HG03280 (cell line): ENCODE measurements at regions not wholly inside any gene's neighbourhood (a gene's known extent, or its start where the extent isn't known, plus 50 kb on each side); places are given as distances from the start of the nearest gene placed in this dataset.

Source experiments
- ATAC-seq: cut with Tn5 transposase; IDR thresholded peaks from one replicate; pipeline ENCODE4 v1.9.1; 2021; ENCODE audit warnings: mild to moderate bottlenecking, moderate library complexity; ENCODE audit not compliant: unreplicated experiment

DNA sequence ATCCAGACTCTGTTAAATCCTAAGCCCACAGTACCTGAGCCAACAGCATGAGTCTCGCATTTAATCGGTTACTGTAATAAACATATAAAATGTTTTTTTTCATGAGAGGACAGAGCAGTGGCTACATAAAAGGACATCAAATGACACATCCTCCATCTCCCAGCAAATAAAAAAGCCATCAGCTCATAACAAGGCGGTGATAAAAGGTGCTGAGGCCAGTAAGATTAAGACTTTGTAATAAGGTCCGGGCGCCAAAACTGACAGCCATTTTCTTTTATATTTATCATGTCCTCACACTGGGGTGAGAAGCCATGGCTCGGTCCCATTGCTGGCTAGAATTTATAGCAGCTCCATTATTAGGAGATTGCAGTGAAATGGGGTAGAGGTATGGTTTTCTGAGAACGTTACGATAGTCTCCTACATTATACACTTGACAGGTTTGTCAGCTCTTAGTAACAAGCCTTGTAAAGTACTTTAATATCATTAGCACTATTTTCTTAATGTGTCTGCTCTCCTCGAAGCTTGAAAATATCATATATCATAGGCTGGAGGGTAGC is 977.8 kb upstream of the NR2F2 start:
- no peak for ATAC-seq

DNA sequence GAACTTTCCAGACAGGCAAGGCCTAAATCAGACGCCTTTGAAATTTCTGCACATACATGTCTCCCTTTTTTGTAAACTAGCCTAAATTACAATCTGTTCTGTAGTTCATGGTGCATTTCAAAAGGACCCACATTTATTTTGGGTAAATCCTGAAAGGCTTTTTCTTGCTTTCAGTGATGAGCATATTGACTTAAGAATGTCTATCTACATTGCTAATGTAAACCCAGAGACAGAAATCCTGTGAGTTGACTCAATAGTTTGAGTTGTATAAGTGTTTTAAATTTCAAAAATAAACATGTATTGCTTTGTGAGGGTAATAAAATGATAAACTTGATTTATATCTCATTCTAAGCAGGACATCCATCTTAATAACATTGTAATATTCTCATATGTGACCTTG is 977.0 kb upstream of the NR2F2 start:
- ATAC-seq = no peak

DNA sequence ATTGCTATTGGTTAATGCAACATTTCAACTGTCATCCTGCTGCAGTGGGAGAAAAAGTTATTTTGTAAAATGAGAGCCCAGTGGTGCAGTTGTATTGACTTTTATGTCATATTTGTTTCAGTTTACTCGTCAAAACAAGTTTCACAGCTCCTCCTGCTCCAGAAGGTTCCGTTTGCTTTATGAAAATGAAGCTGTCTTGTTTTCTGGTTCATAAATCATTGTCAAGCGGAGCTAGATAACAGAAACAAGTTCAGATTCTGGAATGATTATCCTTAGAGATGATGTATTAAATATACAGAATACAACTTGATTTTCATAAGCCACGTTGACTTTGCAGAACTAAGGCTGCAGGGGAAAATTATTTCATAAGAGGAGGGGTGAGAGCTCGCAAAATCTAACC is 970.5 kb upstream of the NR2F2 start:
- no peak for ATAC-seq

DNA sequence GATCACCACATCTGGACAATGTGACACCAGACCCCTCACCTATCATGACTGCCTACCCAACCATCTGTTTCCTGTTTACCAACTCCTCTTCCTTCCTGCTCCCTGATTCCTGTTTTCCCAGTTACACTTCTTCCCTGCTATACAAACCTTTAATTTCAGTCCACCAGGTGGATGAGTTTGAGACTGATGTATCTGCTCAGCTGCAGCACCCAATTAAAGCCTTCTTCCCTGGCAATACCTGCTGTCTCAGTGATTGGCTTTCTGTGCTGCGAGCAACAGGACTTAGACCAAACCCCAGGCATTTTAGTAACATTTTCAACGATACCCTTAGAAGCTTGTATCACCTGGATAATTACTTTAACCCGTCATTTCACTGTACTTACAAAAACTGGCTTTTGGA is 968.2 kb upstream of the NR2F2 start:
- ATAC-seq = no peak

DNA sequence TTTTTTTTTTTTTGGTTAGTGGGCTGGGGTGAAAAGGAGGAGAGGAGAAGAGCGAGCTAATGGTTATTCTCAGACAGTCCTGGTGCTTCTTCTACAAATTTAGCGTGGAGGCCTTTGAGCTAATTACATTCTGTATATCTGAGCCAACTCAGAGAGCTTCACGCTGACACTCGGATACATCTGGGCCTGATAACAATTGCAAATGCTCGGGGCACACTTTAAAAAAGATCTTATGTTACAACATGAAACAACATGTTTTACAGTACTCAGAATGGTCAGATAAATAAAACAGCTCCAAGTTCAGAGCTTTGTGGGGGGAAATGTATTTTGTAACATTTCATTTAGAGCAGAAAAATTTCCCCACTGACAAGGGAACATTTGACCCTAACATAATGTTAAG is 966.9 kb upstream of the NR2F2 start:
- ATAC-seq = no peak

DNA sequence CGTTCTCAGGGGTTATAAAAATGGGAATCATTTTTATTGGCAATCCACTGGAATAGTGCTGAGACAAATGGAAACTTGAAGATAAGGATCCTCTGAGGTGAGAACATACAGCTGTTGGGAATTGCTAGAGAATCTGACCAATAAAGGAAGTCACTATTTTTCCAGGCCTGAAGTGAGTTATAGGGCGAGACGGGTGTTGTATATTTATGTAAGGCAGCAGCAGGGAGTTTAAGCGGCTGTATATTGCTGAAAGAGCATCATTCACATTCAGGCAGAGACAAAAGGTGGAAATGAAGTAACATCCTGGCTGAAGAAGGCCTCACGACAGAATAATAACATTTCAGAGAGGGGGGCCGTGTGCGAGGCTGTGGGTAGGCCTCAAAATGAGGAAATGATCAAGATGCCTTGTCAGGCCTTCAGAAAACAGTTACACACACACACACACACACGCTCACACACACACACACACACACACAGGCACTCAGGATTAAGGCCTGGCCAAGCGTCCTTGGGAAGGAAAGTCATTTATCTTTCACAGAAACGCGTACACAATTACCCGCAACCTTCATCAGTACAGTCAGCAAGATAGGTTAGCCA is 964.9 kb upstream of the NR2F2 start:
- ATAC-seq = no peak

DNA sequence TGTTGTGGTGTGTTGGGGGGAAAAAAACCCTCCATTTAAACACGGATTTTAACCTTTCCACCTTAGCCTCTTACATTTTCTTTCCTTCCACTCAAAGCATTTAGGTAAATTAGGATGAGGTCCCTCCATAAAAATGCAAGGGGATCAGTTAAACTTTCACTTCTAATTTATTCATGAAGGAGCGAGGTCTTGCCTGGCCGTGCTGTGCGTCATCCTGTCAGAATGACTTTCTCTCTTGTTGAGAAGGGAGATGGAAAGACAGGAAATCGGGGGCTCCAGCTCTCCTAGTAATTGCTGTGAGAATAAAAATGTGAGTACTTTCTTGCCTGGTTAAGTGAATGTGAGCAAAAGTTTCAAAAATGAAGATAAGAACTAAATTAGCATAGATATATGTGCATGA is 962.3 kb upstream of the NR2F2 start:
- no peak for ATAC-seq

DNA sequence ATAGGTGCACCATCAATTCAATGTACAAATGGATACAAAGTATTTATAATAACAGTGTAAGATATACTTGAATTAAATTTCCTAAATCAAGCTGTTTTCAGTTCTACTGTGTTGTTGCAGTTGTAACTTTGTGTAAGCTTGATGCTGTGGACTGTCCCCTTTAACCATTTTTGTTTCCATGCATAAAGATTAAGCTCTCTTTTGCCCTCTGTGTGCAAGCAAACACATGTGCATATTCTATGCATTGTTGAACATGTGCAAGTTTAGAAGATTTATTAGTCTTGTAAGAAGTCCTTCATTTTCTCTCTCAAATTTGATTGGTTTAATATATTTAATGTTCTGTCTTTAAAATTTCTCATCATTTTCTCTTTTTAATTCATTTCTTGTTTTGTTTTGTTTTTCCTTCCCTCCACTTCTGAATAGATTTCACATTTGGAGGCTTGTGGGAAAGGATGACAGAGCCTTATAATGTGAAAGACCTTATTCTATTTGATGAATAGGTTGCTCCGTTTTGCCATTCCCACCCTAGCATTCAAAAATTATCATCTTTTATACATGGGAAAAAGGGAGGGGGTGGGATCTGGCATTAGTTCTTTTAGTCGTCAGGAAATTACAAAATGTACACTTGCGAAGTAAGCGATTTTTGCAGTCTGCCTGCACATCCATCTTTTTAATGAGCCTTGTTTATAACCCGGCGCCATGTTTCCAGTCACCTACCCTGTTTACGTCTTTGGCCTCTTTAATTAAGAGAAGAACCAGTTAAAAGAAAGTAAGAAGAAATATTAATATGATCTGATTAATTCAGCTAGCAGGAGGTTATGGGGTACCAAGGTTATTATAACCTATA is 961.5 kb upstream of the NR2F2 start:
- ATAC-seq = no peak

DNA sequence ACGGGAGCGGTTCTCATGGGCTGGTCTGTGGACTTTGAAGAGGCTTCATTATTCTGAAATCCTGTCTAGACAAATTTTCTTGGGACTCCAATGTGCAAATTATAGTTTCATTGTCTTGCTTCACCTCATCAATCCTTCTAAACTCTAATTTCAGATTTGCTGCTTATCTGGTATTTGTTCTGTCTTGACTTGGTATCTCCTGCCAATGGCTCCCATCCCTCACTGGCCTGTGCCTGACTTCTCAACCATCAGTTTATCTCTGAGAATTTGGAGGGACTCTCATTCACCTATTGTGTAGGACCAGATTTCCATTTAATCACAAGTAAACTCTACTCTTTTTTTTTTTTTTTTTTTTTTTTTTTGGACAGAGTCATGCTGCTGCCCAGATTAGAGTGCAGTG is 960.2 kb upstream of the NR2F2 start:
- no peak for ATAC-seq

DNA sequence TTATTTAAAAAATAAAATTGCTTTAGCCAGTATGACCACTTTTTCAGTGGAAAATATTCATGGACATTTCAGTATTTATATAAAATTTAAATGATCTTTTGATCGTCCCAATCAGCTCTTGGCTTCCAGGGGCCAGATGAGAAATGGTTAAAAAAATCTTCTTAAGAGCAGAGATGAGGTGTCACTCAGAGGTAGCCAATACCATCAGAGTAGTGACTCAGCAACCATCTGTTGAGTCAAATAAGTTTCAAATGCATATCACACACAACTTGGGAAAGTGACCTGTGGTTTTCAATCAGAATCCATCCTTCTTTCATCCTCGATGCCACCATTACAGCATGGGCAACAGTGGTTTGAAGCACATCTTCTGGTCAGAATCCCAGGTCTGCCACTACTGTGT is 958.8 kb upstream of the NR2F2 start:
- ATAC-seq = no peak

DNA sequence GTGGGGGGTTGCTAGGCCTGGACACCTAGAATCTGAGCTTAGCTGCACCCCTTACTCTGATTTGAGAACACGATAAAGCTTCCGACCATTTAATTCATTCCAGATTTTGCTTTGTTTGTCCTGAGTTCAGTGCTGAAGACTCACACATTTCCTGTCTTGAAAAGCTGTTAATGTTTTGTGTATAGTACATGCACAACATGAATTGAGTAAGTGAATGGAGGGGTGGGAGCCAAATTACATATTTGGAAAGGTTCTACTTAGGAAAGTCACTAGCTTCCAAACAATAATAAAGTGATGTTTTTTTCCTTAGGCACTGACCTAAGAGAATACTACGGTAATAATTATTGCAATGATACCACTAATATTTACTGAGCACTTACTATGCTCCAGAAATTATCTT is 955.2 kb upstream of the NR2F2 start:
- no peak for ATAC-seq

DNA sequence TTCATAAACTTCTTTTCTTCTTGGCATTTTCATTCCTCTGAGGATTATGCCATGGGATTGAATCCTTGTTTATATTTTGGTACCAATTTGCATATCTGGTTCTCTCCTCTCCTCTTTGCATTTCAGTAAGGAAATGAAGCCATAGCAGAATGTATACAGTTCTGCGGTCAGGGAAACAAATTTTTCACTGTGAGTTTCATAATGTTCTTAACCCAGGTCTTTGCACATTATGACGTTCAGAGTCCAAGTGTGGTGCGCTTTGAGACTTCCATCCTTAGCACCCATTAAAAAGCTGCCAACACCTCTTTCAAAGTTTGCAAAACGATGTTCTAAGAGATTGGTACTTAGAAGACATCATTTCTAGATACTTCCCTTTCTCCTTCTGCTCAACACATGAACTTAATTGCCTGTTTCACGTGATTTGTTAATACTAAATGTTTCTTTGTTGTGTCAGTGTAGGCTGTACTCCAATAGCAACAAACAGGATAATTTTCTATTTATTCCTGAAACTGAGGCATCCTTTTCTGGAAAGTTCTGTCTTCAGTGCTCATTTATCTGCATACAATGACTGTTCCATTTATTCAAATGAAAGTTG is 953.1 kb upstream of the NR2F2 start:
- no peak for ATAC-seq

DNA sequence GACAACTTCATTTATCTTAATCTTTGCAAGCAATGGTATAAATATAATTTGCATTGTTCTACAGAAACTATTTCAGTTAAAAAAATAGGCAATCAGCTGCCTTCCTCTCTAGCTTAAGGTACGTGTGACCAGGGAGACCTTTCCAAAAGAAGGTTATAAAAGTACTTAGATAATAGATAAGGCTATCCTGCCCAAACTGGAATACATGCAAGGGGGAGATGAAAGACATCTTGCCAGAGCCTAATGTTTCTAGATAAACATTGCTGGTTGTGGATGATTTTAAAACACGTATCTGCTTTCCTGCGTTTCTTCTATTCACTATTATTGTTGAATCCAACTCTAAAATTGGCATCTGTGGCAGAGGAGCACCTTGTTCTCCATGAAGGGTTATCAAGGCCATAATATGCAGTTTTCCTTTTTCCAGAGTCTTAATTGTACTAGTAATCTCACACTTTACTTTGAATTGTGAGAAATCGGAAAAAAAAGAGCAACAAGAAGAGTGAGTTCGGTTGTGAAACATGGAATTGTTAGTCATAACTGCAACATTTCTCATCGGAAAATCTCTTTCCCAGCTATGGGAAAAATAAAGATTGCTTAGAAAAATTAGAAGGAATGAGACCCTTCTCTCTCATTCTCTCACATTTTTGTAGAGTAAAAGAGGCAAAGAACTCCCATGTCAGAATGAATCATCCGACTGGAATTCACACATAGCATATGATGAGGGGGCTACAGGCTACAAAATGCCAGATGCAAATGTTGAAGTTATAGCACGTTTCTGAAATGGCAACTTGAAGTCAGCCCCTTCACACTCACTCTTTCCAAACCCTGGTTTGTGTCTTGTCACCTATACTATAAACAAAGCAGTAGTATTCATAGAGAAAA is 936.1 kb upstream of the NR2F2 start:
- ATAC-seq = no peak

DNA sequence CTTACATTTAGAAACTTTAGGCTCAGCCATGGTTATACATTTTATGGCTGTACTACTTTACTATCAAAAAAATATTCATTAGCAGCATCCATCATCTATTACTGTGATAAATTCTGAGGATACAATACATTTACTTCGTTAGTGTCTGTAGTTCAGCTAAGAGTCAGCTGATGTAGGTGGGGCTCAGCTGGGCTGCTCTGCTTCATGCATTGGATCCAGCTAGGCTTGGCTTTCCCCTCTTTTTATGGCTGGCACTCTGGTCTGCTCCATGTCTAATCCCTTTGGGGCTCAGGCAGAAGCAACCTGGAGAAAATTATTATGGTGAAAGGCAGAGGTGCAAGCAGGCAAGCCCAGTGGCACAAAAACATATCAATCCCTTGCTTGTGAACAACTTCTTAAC is 930.1 kb upstream of the NR2F2 start:
- ATAC-seq = no peak

DNA sequence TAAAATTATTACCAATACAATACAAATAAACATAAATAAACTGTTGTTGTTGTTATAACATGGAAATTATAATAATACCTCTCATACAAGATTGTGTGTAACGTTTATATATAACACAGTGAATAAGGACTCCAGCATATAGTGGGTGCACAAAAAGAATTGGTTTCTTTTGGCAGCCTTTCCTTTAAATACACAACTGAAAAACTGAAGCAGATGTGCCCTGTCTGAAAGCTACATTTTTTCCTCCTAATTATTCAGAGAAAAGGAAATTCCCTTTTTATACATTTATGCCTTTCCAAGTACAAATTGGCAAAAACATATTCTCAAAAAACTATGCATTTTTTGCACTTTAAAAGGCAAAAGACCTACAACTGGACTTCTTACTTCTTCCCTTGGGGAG is 928.9 kb upstream of the NR2F2 start:
- ATAC-seq = no peak

DNA sequence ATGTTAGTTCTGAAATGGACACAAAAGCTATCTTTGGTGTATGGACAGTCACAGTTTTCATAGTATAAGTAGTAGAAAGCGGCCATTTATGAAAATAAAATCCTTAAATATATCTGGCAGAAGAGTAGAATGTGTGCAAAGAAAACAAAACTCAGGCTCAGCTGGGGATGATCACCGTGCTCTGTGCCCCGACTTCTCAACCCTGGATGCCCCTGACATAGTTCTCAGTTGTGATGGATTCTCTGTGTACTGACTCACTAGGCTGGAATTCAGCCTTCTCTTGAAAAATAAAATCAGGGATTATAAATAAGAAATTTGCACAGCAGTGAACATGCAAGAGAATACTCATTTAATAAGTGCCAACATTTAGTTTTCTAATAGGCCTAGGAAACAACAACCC is 925.1 kb upstream of the NR2F2 start:
- no peak for ATAC-seq

DNA sequence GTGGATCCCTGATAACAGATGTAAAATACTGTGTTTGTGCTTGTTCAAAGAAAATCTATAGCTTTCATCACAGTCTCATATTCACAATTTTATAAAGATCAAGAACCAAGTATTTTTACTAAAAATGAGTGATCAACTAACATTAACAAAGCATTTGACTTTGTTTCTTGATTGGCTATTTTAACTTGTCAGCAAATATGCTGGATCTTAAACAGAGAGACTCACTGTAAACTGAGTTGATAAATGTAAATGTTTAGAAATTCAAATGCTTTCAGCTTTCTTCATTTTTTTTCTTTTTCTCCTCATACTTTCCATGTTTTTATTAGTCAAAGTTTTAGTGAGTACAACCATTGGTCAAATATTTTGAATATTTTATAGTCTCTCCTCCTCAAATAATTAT is 923.0 kb upstream of the NR2F2 start:
- ATAC-seq = no peak

DNA sequence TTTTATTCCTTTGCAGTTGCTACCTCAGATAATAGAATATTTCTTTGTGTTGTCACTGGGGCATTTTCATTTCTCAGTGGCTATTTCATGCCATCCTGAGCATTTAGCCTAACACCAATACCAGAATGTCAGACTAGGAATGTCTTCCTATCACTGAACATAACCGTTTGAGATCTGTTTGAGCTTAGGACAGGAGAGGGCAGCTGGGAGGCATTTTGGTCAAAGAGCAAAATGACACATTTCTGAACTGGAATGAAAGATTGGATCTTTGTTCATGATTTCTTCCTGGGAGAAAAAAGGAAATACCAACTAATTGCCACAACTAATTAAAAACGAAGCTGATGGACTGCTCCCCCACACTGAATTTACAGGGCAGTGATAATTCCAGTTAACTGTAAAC is 921.3 kb upstream of the NR2F2 start:
- no peak for ATAC-seq

DNA sequence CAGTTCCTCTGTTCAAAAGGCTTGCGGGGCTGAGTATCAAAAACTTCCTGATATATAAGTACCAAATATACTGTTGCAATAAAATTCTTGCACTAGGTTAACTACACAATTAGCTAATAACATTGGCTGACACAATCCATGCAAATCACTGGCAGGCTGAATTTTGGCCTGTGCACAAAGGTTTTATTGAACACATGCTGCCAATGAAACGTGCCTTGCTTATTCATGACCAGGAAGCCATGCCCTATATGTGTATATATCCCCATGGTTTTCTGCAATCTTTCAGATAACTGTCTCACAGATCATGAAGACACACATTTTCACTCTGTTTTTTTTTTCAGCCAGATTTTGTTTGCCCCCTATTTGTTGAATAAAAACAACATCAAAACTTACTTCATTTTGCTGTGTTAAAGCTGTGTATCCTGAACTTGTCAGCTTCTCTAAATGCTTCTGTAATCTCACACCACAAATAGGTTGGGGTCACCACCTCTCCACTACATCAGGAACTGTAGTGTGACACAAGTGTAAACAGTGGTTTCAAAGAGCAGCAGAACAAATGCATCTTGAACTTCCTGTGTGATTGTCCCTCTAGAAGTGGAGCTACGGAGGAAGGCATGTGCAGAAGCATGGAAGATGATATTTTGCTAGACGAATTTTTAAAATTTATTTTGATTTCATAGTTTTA is 920.7 kb upstream of the NR2F2 start:
- ATAC-seq = no peak

DNA sequence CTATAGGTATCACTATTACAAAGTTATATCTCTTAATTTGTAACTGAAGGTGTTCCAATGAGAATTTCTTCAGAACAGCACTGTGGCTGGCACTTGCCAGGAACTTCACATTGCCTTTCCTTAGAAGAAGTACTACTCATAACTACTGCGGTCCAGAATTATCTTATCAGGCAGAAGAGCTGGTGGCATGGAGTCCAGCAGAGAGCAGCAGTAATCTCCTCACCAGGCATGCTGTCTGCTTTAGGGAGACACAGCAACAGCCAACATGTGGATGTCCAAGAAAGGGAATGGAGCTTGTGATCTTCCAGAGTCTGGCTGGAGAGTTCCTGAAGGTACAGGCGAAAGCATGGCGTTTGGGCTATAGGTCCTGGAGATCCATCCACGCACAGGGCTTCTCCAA is 919.7 kb upstream of the NR2F2 start:
- no peak for ATAC-seq

DNA sequence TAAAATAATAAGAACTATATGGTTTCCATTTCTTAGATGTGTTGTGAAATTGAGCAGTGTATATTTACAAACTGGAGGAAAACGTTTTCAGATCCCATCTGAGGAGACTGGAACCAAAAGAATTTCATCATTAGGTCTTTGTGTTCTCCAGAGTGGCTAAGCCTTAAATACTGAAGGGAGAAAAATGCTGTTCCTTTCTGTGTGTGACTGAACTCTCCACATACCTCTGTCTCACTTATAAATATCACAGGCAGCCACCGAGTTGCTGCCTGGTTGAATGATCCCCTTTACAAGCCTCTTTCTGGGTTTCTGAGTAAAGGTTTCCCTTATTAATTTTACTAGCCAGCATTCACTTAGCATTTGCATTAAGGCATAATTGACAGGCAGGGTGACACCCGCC is 913.9 kb upstream of the NR2F2 start:
- no peak for ATAC-seq
